Cardiac muscle cell (in vitro differentiated cells and primary cell): ENCODE measurements at regions not wholly inside any gene's neighbourhood (a gene's known extent, or its start where the extent isn't known, plus 50 kb on each side); places are given as distances from the start of the nearest gene placed in this dataset.

Experiments used
- DNase-seq, 2 donors: peaks; one replicate each; pipeline versions ENCODE4 v3.0.0 to v3.0.0-alpha.2; 2010 to 2017; ENCODE audit warnings: low read depth in 1 of 2, low spot score in 1 of 2
- H3K27ac ChIP-seq: fragments of 200-600 bp; sonication (generic); 2 replicates; pipeline ENCODE4 v1.5.1; 2016
- H3K27me3 ChIP-seq: fragments of 200-600 bp; sonication (generic); 2 replicates; pipeline ENCODE4 v1.6.0; 2016; ENCODE audit warnings: control low read depth
- H3K36me3 ChIP-seq: fragments of 200-600 bp; sonication (generic); 2 replicates; pipeline ENCODE4 v1.5.1; 2016; ENCODE audit warnings: control low read depth
- H3K4me1 ChIP-seq: fragments of 200-600 bp; sonication (generic); 2 replicates; pipeline ENCODE4 v1.8.1; 2017; ENCODE audit warnings: low read depth, mild to moderate bottlenecking, mixed run types
- H3K4me3 ChIP-seq: fragments of 200-600 bp; sonication (generic); 2 replicates; pipeline ENCODE4 v1.5.1; 2016; ENCODE audit warnings: mild to moderate bottlenecking
- H3K9me3 ChIP-seq: fragments of 200-600 bp; sonication (generic); 2 replicates; pipeline ENCODE4 v1.5.1; 2017; ENCODE audit warnings: low read depth, mild to moderate bottlenecking, control low read depth
- CTCF ChIP-seq: IDR thresholded peaks from 2 replicates; pipeline ENCODE4 v1.5.1; 2012; ENCODE audit warnings: low read depth, mild to moderate bottlenecking, low read length

DNA sequence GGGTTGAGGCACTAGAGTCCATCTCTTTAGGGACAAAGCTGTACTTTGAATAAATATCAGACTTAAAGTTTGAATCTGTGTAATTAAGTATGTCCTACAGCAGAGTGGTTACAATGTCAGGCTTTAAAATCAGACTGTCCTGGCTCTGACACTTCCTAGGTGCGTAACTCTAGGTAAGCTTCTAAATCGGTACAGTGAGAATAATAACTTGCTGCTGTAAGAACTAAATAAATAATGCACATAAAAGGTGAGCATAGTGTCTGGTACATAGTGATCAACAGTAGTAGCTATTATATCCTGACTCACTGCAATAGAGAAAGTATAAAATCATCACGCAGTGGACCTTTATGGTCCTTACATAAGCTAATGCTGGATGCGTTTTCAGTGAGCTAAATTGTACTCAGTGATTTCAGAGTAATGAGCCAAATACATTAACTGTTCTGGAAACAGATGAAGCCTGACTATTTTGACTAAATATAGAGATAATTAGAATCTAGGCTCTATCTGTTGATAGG, 72.2 kb upstream of the PDK4 start:
- H3K27ac ChIP-seq: no peak overlapping the region

DNA sequence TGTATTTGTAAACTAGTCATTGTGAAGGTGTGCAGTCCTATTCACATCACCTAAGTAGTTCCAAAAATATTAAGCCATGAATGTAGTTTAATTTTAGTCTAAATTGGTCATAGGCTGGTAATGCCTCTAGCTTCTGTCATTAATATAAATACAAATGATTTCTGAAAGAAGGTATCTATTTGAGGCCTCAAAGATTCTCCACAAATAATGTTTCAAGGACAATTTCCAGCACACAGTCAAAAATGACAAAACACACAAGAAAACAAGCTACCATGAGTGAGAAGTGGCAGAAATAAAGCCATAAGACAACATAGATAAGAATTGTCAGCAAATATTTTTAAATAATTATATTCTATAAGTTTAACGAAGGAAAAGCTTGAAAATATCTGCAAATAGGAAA, 66.7 kb upstream of the PDK4 start:
- no peak overlapping the region for H3K4me3 ChIP-seq
- no peaks in the 10 kb centered on the region for H3K27me3 ChIP-seq
- H3K27ac ChIP-seq: no peak overlapping the region
- H3K4me1 ChIP-seq: no peaks in the 10 kb centered on the region
- H3K9me3 ChIP-seq: no peaks in the 10 kb centered on the region
- H3K36me3 ChIP-seq: no peaks in the 10 kb centered on the region
- DNase-seq: no peak
- no peak for TF ChIP-seq CTCF

More for the DNA sequence above, 72.2 kb upstream of the PDK4 start:
- H3K27me3 ChIP-seq: no peaks in the 10 kb centered on the region
- DNase-seq: no peak
- no peaks in the 10 kb centered on the region for H3K36me3 ChIP-seq
- no peak overlapping the region for H3K4me3 ChIP-seq
- H3K9me3 ChIP-seq: no peaks in the 10 kb centered on the region
- TF ChIP-seq CTCF: no peak
- no peaks in the 10 kb centered on the region for H3K4me1 ChIP-seq

GRCh38 chr7:95660023-95660434, 63.7 kb upstream of the PDK4 start:
- H3K9me3 ChIP-seq: no peaks in the 10 kb centered on the region
- H3K36me3 ChIP-seq: no peaks in the 10 kb centered on the region
- no peaks in the 10 kb centered on the region for H3K4me1 ChIP-seq
- no peak overlapping the region for H3K4me3 ChIP-seq
- no peaks in the 10 kb centered on the region for H3K27me3 ChIP-seq
- peak in 1 of 2 donors; percentile 14 for DNase-seq
- H3K27ac ChIP-seq: no peak overlapping the region
- no peak for TF ChIP-seq CTCF

GRCh38 chr7:95658676-95659075, 62.4 kb upstream of the PDK4 start:
- Histone ChIP-seq H3K4me1 (no peaks in the 10 kb centered on the region), H3K27ac (no peak overlapping the region), H3K4me3 (no peak overlapping the region), H3K9me3 (no peaks in the 10 kb centered on the region), H3K27me3 (no peaks in the 10 kb centered on the region), H3K36me3 (no peaks in the 10 kb centered on the region)
- no peak for DNase-seq
- TF ChIP-seq CTCF: no peak

DNA sequence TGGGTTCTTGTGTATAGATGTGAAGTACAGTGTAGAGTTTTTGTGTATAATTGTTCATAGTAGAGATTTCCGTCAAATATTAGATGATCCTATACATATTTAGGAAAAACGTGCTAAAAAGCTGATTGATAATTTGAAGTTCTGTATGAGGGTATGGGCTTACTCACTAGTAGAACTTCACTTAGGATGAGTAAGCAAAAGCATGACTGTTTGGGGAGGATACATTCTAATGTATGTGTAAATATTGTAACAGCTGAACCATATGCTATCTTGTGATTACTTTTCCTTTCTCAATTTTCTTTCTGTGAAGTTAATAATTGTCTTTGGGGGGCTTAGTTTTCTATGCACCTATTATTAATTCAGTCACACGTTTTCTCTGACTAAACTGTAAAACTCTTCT, 53.2 kb upstream of the PDK4 start:
- no peak for DNase-seq
- H3K36me3 ChIP-seq: no peaks in the 10 kb centered on the region
- H3K9me3 ChIP-seq: no peaks in the 10 kb centered on the region
- no peak overlapping the region for H3K4me3 ChIP-seq
- no peaks in the 10 kb centered on the region for H3K4me1 ChIP-seq
- no peak for TF ChIP-seq CTCF
- H3K27ac ChIP-seq: no peak overlapping the region
- H3K27me3 ChIP-seq: no peaks in the 10 kb centered on the region

DNA sequence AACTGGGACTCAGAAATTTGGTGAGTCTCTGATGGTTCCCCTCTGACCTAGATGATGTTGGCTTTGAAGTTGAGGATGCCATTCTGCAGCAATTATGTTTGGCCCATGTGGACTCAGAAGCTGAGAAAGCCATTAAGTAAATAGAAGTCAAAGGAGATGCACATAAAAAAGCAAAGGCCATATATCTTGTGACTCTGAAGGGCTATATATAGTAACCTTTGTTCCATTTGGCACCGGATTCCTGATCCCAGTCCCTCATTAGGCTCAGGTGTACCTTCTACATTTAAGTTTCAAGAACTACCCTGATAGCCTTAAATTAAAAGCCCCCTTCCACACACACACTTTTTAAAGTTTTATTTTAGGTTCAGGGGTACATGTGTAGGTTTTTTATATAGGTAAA, 50.0 kb upstream of the PDK4 start:
- H3K27ac ChIP-seq: no peak overlapping the region
- no peak for TF ChIP-seq CTCF
- H3K36me3 ChIP-seq: no peaks in the 10 kb centered on the region
- no peak overlapping the region for H3K4me3 ChIP-seq
- no peak for DNase-seq
- no peaks in the 10 kb centered on the region for H3K9me3 ChIP-seq
- H3K27me3 ChIP-seq: peaks cover 4% of the 10 kb centered on the region
- no peaks in the 10 kb centered on the region for H3K4me1 ChIP-seq
